ENCODE measurements at regions not wholly inside any gene's neighbourhood (a gene's known extent, or its start where the extent isn't known, plus 50 kb on each side); places are given as distances from the start of the nearest gene placed in this dataset.

GRCh38 chr14:53710615-53711014 lies 246.0 kb downstream of the BMP4 start:
- TF ChIP-seq POLR3A (IDR thresholded peaks at IDR 0.05; ENCODE audit: borderline replicate concordance, extremely low read depth, insufficient read depth, insufficient read length) (no peak), CBFA2T3 (IDR thresholded peaks at IDR 0.05) (no peak), ZNF174 (CRISPR knock-in tag; IDR thresholded peaks at IDR 0.05) (no peak), SMARCE1 (IDR thresholded peaks at IDR 0.05) (no peak), ESRRA (IDR thresholded peaks at IDR 0.05; ENCODE audit: borderline replicate concordance, low read depth) (no peak)
